IPS DF 6.9 (cell line): ENCODE measurements at regions not wholly inside any gene's neighbourhood (a gene's known extent, or its start where the extent isn't known, plus 50 kb on each side); places are given as distances from the start of the nearest gene placed in this dataset.

Experiments
- DNase-seq: peaks from one replicate; pipeline ENCODE4 v3.0.0-alpha.2; 2013; ENCODE audit warnings: low read depth, low spot score
- H3K27ac ChIP-seq: one replicate; pipeline ENCODE4 v1.5.1; 2013; ENCODE audit warnings: low read length, control low read depth
- H3K27me3 ChIP-seq: 2 replicates; pipeline ENCODE4 v1.6.1; 2013; ENCODE audit warnings: mild to moderate bottlenecking, low read length; ENCODE audit not compliant: control insufficient read depth, insufficient read depth
- H3K36me3 ChIP-seq: 2 replicates; pipeline ENCODE4 v1.6.1; 2013; ENCODE audit warnings: low read length; ENCODE audit not compliant: control insufficient read depth, insufficient read depth
- H3K4me1 ChIP-seq: 2 replicates; pipeline ENCODE4 v1.6.1; 2013; ENCODE audit warnings: low read length; ENCODE audit not compliant: control insufficient read depth, insufficient read depth
- H3K4me3 ChIP-seq: 2 replicates; pipeline ENCODE4 v1.5.1; 2013; ENCODE audit warnings: mild to moderate bottlenecking, low read length
- H3K9me3 ChIP-seq: 2 replicates; pipeline ENCODE4 v1.6.1; 2013; ENCODE audit warnings: low read length, inconsistent platforms; ENCODE audit not compliant: control insufficient read depth, insufficient read depth
- WGBS: extraction: QIAGEN DNeasy Blood & Tissue Kit; methylation state at CpG from one replicate; pipeline ENCODE4 v1.1.7; 2013; ENCODE audit warnings: mixed read lengths, missing lambda C conversion rate; ENCODE audit not compliant: insufficient read length, insufficient coverage; 5-methylcytosine and 5-hydroxymethylcytosine counted together

GRCh38 chr5:87769157-87769556 is 356.4 kb upstream of the CCNH start:
- H3K27ac ChIP-seq: no peak overlapping the region
- WGBS: no CpG with 5 or more reads among the region's 2 CpGs
- no peaks in the 10 kb centered on the region for H3K36me3 ChIP-seq
- DNase-seq: no peak
- H3K9me3 ChIP-seq: no peaks in the 10 kb centered on the region
- H3K4me1 ChIP-seq: no peaks in the 10 kb centered on the region
- no peak overlapping the region for H3K4me3 ChIP-seq
- no peaks in the 10 kb centered on the region for H3K27me3 ChIP-seq

GRCh38 chr5:87768190-87768589 is 355.5 kb upstream of the CCNH start:
- no peak for DNase-seq
- no peak overlapping the region for H3K27ac ChIP-seq
- no peaks in the 10 kb centered on the region for H3K36me3 ChIP-seq
- no peaks in the 10 kb centered on the region for H3K27me3 ChIP-seq
- H3K9me3 ChIP-seq: no peaks in the 10 kb centered on the region
- H3K4me3 ChIP-seq: no peak overlapping the region
- H3K4me1 ChIP-seq: no peaks in the 10 kb centered on the region
- no CpG with 5 or more reads among the region's 2 CpGs for WGBS

- Histone ChIP-seq H3K4me3 (no peak overlapping the region), H3K36me3 (no peaks in the 10 kb centered on the region)
- no CpG with 5 or more reads among the region's 5 CpGs for WGBS
Observed at GRCh38 chr5:87765009-87765408, 352.3 kb upstream of the CCNH start.

GRCh38 chr5:87762631-87763030 is 349.9 kb upstream of the CCNH start:
- H3K27ac ChIP-seq: no peak overlapping the region
- no peak for DNase-seq
- no peak overlapping the region for H3K4me3 ChIP-seq
- H3K4me1 ChIP-seq: no peaks in the 10 kb centered on the region
- WGBS: no CpG with 5 or more reads among the region's 1 CpG
- no peaks in the 10 kb centered on the region for H3K36me3 ChIP-seq
- no peaks in the 10 kb centered on the region for H3K27me3 ChIP-seq
- H3K9me3 ChIP-seq: no peaks in the 10 kb centered on the region

More at GRCh38 chr5:87765009-87765408, 352.3 kb upstream of the CCNH start:
- DNase-seq: no peak
- Histone ChIP-seq H3K4me1 (no peaks in the 10 kb centered on the region), H3K9me3 (no peaks in the 10 kb centered on the region), H3K27ac (no peak overlapping the region), H3K27me3 (no peaks in the 10 kb centered on the region)

- no CpG with 5 or more reads among the region's 1 CpG for WGBS
- no peak overlapping the region for H3K4me3 ChIP-seq
- no peaks in the 10 kb centered on the region for H3K36me3 ChIP-seq
- no peaks in the 10 kb centered on the region for H3K9me3 ChIP-seq
- H3K27ac ChIP-seq: no peak overlapping the region
- no peak for DNase-seq
- no peaks in the 10 kb centered on the region; the same call in 1 of the 2 replicates for H3K4me1 ChIP-seq
- no peaks in the 10 kb centered on the region for H3K27me3 ChIP-seq
Observed at GRCh38 chr5:87756951-87757350, 344.2 kb upstream of the CCNH start.

- no peak for DNase-seq
- Histone ChIP-seq H3K4me3 (no peak overlapping the region), H3K4me1 (no peaks in the 10 kb centered on the region; the same call in 1 of the 2 replicates), H3K36me3 (no peaks in the 10 kb centered on the region), H3K27ac (no peak overlapping the region), H3K9me3 (no peaks in the 10 kb centered on the region), H3K27me3 (no peaks in the 10 kb centered on the region)
- no CpG with 5 or more reads among the region's 5 CpGs for WGBS
Observed at GRCh38 chr5:87755360-87755759, 342.6 kb upstream of the CCNH start.

GRCh38 chr5:87754009-87754757 is 341.5 kb upstream of the CCNH start:
- Histone ChIP-seq H3K27ac (no peak overlapping the region), H3K36me3 (no peaks in the 10 kb centered on the region), H3K9me3 (no peaks in the 10 kb centered on the region), H3K27me3 (no peaks in the 10 kb centered on the region), H3K4me3 (no peak overlapping the region), H3K4me1 (no peaks in the 10 kb centered on the region; the same call in 1 of the 2 replicates)
- whole genome bisulfite sequencing: no CpG with 5 or more reads among the region's 6 CpGs
- no peak for DNase-seq

GRCh38 chr5:87752362-87752761 is 339.6 kb upstream of the CCNH start:
- Histone ChIP-seq H3K9me3 (no peaks in the 10 kb centered on the region), H3K27me3 (no peaks in the 10 kb centered on the region), H3K36me3 (no peaks in the 10 kb centered on the region), H3K4me3 (no peak overlapping the region), H3K4me1 (no peaks in the 10 kb centered on the region; the same call in 1 of the 2 replicates), H3K27ac (no peak overlapping the region)
- no CpG with 5 or more reads among the region's 4 CpGs for WGBS
- no peak for DNase-seq

GRCh38 chr5:87751824-87752223 is 339.1 kb upstream of the CCNH start:
- no CpG with 5 or more reads among the region's 4 CpGs for WGBS
- Histone ChIP-seq H3K36me3 (no peaks in the 10 kb centered on the region), H3K4me3 (no peak overlapping the region), H3K4me1 (no peaks in the 10 kb centered on the region; the same call in 1 of the 2 replicates), H3K9me3 (no peaks in the 10 kb centered on the region), H3K27me3 (no peaks in the 10 kb centered on the region), H3K27ac (no peak overlapping the region)
- no peak for DNase-seq

- WGBS: no CpG with 5 or more reads among the region's 2 CpGs
- no peak for DNase-seq
- Histone ChIP-seq H3K4me3 (no peak overlapping the region), H3K36me3 (no peaks in the 10 kb centered on the region), H3K4me1 (no peaks in the 10 kb centered on the region), H3K9me3 (no peaks in the 10 kb centered on the region), H3K27ac (no peak overlapping the region), H3K27me3 (no peaks in the 10 kb centered on the region)
Observed at GRCh38 chr5:87746891-87747377, 334.2 kb upstream of the CCNH start.

- Histone ChIP-seq H3K36me3 (no peaks in the 10 kb centered on the region), H3K27me3 (no peaks in the 10 kb centered on the region), H3K4me1 (no peaks in the 10 kb centered on the region), H3K27ac (no peak overlapping the region), H3K9me3 (no peaks in the 10 kb centered on the region), H3K4me3 (no peak overlapping the region)
- DNase-seq: no peak
Observed at GRCh38 chr5:87746341-87746740, 333.6 kb upstream of the CCNH start.
